GM12865 (cell line): ENCODE measurements at regions not wholly inside any gene's neighbourhood (a gene's known extent, or its start where the extent isn't known, plus 50 kb on each side); places are given as distances from the start of the nearest gene placed in this dataset.

ENCODE experiments used
- DNase-seq: peaks from one replicate; pipeline ENCODE4 v3.0.0; 2010; ENCODE audit warnings: low read depth
- H3K4me3 ChIP-seq: 2 replicates; pipeline ENCODE4 v1.5.1; 2011; ENCODE audit warnings: mild to moderate bottlenecking, low read depth, low read length, control low read depth
- CTCF ChIP-seq: IDR thresholded peaks from 2 replicates; pipeline ENCODE4 v1.5.1; 2011; ENCODE audit warnings: low read length, control low read depth, low read depth, inconsistent platforms; ENCODE audit not compliant: insufficient read depth; ENCODE audit errors: missing control alignments

- TF ChIP-seq CTCF: no peak
- no peak for DNase-seq
These were observed 80.4 kb upstream of the PDE10A start for GRCh38 chr6:165743366-165743898.

GRCh38 chr6:165742047-165742446 lies 79.0 kb upstream of the PDE10A start:
- no peak overlapping the region for H3K4me3 ChIP-seq
- no peak for TF ChIP-seq CTCF
- DNase-seq: no peak

More at GRCh38 chr6:165743366-165743898, 80.4 kb upstream of the PDE10A start:
- no peak overlapping the region for H3K4me3 ChIP-seq

GRCh38 chr6:165737396-165737795 lies 74.4 kb upstream of the PDE10A start:
- no peak overlapping the region for H3K4me3 ChIP-seq
- DNase-seq: no peak
- TF ChIP-seq CTCF: no peak

GRCh38 chr6:165735065-165735464 lies 72.0 kb upstream of the PDE10A start:
- TF ChIP-seq CTCF: no peak
- no peak for DNase-seq
- no peak overlapping the region for H3K4me3 ChIP-seq

GRCh38 chr6:165733489-165733791 lies 70.4 kb upstream of the PDE10A start:
- H3K4me3 ChIP-seq: no peak overlapping the region
- TF ChIP-seq CTCF: no peak
- no peak for DNase-seq

- DNase-seq: peak; percentile 37
- H3K4me3 ChIP-seq: no peak overlapping the region
- no peak for TF ChIP-seq CTCF
These were observed 69.9 kb upstream of the PDE10A start for GRCh38 chr6:165732696-165733488.

GRCh38 chr6:165729307-165729936 lies 66.4 kb upstream of the PDE10A start:
- TF ChIP-seq CTCF: peak; percentile 63
- peak; percentile 33 for DNase-seq
- no peak overlapping the region for H3K4me3 ChIP-seq
